ENCODE measurements at regions not wholly inside any gene's neighbourhood (a gene's known extent, or its start where the extent isn't known, plus 50 kb on each side); places are given as distances from the start of the nearest gene placed in this dataset.

DNA sequence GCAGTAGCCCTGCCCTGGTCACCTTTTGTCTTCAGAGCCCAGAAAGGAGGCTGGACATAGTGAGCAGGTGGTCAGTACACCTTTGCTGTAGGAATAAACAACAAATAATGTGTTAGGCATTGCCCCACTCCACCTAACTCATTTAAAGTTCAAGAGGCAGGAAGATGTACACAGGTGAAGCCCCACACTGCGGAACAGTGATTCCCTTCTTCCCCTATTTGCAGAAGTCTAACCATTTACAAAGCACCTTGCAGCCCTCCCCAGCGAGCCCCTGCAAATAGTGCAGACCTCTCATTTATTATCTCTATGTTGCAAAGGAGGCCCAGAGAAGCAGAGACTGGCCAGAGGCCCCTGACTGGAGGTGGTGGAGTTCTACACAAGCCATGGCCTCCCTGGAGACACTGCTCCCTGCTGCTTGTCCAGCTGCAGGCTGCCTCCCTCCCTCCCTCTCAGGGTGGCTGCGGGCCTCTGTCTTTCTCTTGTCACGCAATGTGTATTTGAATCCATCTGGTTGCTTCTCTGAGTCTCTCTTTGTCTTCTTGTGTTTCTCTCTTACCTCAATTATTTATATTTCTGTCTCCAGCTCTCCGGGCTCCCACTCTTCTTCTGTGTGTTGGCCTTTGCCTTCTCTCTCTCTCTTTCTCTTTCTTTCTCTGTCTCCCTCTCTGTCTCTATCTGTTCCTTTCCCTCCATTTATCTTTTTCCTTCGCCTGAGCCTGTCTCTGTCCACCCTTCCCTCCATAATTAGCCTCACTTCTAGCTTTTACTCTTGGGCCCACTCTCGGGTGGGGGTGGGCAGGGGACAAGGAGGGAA lies 59.1 kb upstream of the PRDM11 start:
- H3K4me3 ChIP-seq, result no peak overlapping the region
- no peak for DNase-seq
- peak overlapping the region; percentile 58 to 88 (median 74) for H3K27ac ChIP-seq
- H3K27me3 ChIP-seq, result no peaks in the 10 kb centered on the region
- intact Hi-C loops (cut with DNase I), result no loop called here
- WGBS, 2 donors, result 66 to 71% methylated on average over 6 of the region's 7 CpGs
- peaks cover 27 to 71% (median 33%) of the 10 kb centered on the region in 3 donors for H3K4me1 ChIP-seq
- no peaks in the 10 kb centered on the region for H3K36me3 ChIP-seq
- TF ChIP-seq, protein P1, sequence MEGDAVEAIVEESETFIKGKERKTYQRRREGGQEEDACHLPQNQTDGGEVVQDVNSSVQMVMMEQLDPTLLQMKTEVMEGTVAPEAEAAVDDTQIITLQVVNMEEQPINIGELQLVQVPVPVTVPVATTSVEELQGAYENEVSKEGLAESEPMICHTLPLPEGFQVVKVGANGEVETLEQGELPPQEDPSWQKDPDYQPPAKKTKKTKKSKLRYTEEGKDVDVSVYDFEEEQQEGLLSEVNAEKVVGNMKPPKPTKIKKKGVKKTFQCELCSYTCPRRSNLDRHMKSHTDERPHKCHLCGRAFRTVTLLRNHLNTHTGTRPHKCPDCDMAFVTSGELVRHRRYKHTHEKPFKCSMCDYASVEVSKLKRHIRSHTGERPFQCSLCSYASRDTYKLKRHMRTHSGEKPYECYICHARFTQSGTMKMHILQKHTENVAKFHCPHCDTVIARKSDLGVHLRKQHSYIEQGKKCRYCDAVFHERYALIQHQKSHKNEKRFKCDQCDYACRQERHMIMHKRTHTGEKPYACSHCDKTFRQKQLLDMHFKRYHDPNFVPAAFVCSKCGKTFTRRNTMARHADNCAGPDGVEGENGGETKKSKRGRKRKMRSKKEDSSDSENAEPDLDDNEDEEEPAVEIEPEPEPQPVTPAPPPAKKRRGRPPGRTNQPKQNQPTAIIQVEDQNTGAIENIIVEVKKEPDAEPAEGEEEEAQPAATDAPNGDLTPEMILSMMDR (IDR thresholded peaks at IDR 0.05), result no peak
- TF ChIP-seq POLR2A (IDR thresholded peaks at IDR 0.05), result no peak
- H3K9me3 ChIP-seq, result no peaks in the 10 kb centered on the region

- no peak for DNase-seq
- 24 to 33% methylated on average over 5 to 7 of the region's 7 CpGs for whole genome bisulfite sequencing, 2 donors
- Histone ChIP-seq H3K9me3 (no peaks in the 10 kb centered on the region), H3K4me1 (peaks cover 28 to 73% (median 33%) of the 10 kb centered on the region in 3 donors), H3K36me3 (no peaks in the 10 kb centered on the region), H3K27me3 (no peaks in the 10 kb centered on the region), H3K27ac (peak overlapping the region; percentile 58 to 88 (median 74)), H3K4me3 (no peak overlapping the region)
- intact Hi-C loops (cut with DNase I), result no loop called here
- no peak for TF ChIP-seq POLR2A (IDR thresholded peaks at IDR 0.05)
- TF ChIP-seq, protein P1 (IDR thresholded peaks at IDR 0.05), result no peak
These were observed 58.6 kb upstream of the PRDM11 start for GRCh38 chr11:45087900-45088160.

GRCh38 chr11:45089251-45089650 lies 57.2 kb upstream of the PRDM11 start:
- DNase-seq, result no peak
- peaks cover 28 to 74% (median 33%) of the 10 kb centered on the region in 3 donors for H3K4me1 ChIP-seq
- H3K27me3 ChIP-seq, result no peaks in the 10 kb centered on the region
- no peaks in the 10 kb centered on the region for H3K36me3 ChIP-seq
- peak overlapping the region; percentile 67 to 88 (median 83) for H3K27ac ChIP-seq
- TF ChIP-seq, protein P1 (IDR thresholded peaks at IDR 0.05), result peak in 1 of 6 experiments; percentile 2
- no peak for TF ChIP-seq POLR2A (IDR thresholded peaks at IDR 0.05)
- no peak overlapping the region for H3K4me3 ChIP-seq
- WGBS, 2 donors, result 16 to 18% methylated on average over 2 of the region's 2 CpGs
- H3K9me3 ChIP-seq, result no peaks in the 10 kb centered on the region
- intact Hi-C loops (cut with DNase I), result no loop called here

DNA sequence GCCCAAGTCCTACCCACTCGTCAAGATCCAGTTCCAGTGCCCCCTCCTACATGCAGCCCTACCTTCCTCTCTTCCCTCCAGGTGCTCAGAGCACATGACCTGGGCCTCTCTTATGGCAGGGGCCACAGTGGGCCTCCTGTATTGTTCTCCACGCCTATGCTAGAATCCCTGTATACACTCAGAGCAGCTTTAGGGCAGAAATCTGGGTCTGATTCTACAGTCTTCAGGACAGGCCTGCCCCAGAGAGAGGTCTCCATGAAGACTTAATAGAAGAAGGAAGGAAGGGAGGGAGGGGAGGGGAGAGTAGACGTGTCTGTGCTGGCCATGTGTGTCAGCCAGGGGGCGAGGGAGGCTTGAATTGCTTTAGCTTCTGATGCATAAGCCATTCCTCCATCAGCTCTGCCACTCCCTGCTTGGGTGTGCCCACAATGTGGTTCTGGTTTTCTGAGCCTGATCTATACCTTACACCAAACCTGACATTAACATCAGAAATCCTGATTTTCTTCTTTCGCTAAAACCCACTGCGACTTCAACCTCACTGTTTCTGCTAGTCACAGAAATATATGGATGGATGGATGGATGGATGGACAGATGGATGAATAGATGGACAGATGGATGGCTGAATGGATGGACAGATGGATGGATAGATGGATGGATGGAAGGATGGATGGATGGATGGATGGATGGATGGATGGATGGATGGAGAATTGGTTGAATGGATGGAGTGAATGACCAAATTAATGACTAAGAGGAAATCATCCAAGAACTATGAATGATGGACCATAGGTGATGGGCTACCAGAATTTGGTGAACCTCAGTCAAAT lies 56.6 kb upstream of the PRDM11 start:
- Histone ChIP-seq H3K9me3 (no peaks in the 10 kb centered on the region), H3K4me3 (no peak overlapping the region), H3K27ac (peak overlapping the region; percentile 67 to 88 (median 83)), H3K4me1 (peaks cover 28 to 74% (median 33%) of the 10 kb centered on the region in 3 donors), H3K36me3 (no peaks in the 10 kb centered on the region), H3K27me3 (no peaks in the 10 kb centered on the region)
- intact Hi-C loops (cut with DNase I), result no loop called here
- TF ChIP-seq, protein P1 (IDR thresholded peaks at IDR 0.05), result peak in 2 of 6 experiments; percentile 17 to 22
- TF ChIP-seq POLR2A (IDR thresholded peaks at IDR 0.05), result no peak
- whole genome bisulfite sequencing, 2 donors, result 16 to 37% methylated on average over 5 to 6 of the region's 6 CpGs
- DNase-seq, result no peak

GRCh38 chr11:45090607-45091006 lies 55.8 kb upstream of the PRDM11 start:
- no peaks in the 10 kb centered on the region for H3K36me3 ChIP-seq
- intact Hi-C loops (cut with DNase I), result no loop called here
- DNase-seq, result no peak
- WGBS, 2 donors, result 75 to 83% methylated on average over 3 of the region's 3 CpGs
- H3K27me3 ChIP-seq, result no peaks in the 10 kb centered on the region
- peaks cover 28 to 74% (median 33%) of the 10 kb centered on the region in 3 donors for H3K4me1 ChIP-seq
- TF ChIP-seq, protein P1 (IDR thresholded peaks at IDR 0.05), result no peak
- TF ChIP-seq POLR2A (IDR thresholded peaks at IDR 0.05), result no peak
- peak overlapping the region in 3 of 4 donors; percentile 25 to 88 (median 84) for H3K27ac ChIP-seq
- no peaks in the 10 kb centered on the region for H3K9me3 ChIP-seq
- H3K4me3 ChIP-seq, result no peak overlapping the region

Data from esophagus squamous epithelium (tissue), 5 donors.